Astrocyte (in vitro differentiated cells and primary cell): ENCODE measurements at regions not wholly inside any gene's neighbourhood (a gene's known extent, or its start where the extent isn't known, plus 50 kb on each side); places are given as distances from the start of the nearest gene placed in this dataset.

Experiments used
- CTCF ChIP-seq: IDR thresholded peaks from 2 replicates; pipeline ENCODE4 v1.5.1; 2011; ENCODE audit warnings: low read depth, mild to moderate bottlenecking, inconsistent platforms, low read length, moderate library complexity; ENCODE audit not compliant: insufficient read depth
- EZH2 ChIP-seq: IDR thresholded peaks from 2 replicates; pipeline ENCODE4 v1.6.1; 2012; ENCODE audit warnings: mild to moderate bottlenecking, low read length, inconsistent platforms; ENCODE audit not compliant: insufficient read depth

GRCh38 chr13:72403396-72404010, 323.9 kb downstream of the MZT1 start:
- TF ChIP-seq CTCF (no peak), EZH2 (no peak)
